Ovary (tissue), 3 donors: ENCODE measurements at regions not wholly inside any gene's neighbourhood (a gene's known extent, or its start where the extent isn't known, plus 50 kb on each side); places are given as distances from the start of the nearest gene placed in this dataset.

Source experiments
- EP300 ChIP-seq: sonication (generic); formaldehyde crosslinking; IDR thresholded peaks from one replicate; pipeline ENCODE4 v1.6.1; 2017; ENCODE audit warnings: antibody characterized with exemption
- POLR2A ChIP-seq: fragments of 450-650 bp; IDR thresholded peaks from one replicate; pipeline ENCODE4 v1.6.1; 2017; ENCODE audit warnings: antibody characterized with exemption, mild to moderate bottlenecking, moderate library complexity
- TF ChIP-seq, protein P1 (sequence below), 3 donors: fragments of 450-650 bp in 2 of 3; fragments of 200-600 bp in 1 of 3; IDR thresholded peaks; one replicate each; pipeline versions ENCODE4 v1.5.1 to v1.8.0; 2016 to 2022; ENCODE audit warnings: antibody characterized with exemption in 3 of 3, mild to moderate bottlenecking in 1 of 3
- donor health status: DM: no; HTN: no; CAD: no.

DNA sequence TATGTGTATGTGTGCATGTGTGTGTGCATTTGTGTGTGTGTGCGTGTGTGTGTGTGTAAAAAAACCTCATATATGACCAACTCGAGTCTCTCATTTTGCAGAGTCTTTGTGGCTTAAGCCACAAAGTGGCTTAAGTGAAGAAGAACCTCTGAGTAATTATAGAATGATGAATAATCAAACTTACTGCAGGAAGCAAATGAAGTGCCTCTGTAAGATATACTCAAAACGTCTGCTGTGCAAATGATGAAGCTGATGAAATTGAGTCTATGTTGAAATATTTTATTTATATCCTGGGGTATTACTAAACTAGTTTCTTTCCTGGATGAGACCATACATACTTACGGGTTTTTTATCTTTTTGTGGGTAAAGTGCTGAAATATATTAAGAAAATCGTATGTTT is 1198.7 kb downstream of the PCDH7 start:
- TF ChIP-seq, protein P1, sequence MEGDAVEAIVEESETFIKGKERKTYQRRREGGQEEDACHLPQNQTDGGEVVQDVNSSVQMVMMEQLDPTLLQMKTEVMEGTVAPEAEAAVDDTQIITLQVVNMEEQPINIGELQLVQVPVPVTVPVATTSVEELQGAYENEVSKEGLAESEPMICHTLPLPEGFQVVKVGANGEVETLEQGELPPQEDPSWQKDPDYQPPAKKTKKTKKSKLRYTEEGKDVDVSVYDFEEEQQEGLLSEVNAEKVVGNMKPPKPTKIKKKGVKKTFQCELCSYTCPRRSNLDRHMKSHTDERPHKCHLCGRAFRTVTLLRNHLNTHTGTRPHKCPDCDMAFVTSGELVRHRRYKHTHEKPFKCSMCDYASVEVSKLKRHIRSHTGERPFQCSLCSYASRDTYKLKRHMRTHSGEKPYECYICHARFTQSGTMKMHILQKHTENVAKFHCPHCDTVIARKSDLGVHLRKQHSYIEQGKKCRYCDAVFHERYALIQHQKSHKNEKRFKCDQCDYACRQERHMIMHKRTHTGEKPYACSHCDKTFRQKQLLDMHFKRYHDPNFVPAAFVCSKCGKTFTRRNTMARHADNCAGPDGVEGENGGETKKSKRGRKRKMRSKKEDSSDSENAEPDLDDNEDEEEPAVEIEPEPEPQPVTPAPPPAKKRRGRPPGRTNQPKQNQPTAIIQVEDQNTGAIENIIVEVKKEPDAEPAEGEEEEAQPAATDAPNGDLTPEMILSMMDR (IDR thresholded peaks at IDR 0.05): no peak
- TF ChIP-seq POLR2A (no peak), EP300 (no peak)
